GM12878 (cell line): ENCODE measurements at regions not wholly inside any gene's neighbourhood (a gene's known extent, or its start where the extent isn't known, plus 50 kb on each side); places are given as distances from the start of the nearest gene placed in this dataset.

ENCODE experiments used
- ATAC-seq: fragments of 200-7000 bp; cut with Tn5 transposase; 3 replicates; pipeline ENCODE4 v1.9.1; 2020; ENCODE audit warnings: mild to moderate bottlenecking, moderate library complexity
- BruUV-seq: library from RNA; stranded (reverse); fragments of 400-500 nt; replicated peaks from 2 replicates; lab custom pipeline; 2021; lab: Mats Ljungman, UMichigan
- CTCF ChIA-PET: fragments of 300-600 bp; sonication (Branson Sonifier 250); formaldehyde crosslinking; extraction: SDS; loops from one replicate; lab custom pipeline; 2021; ENCODE audit warnings: inconsistent platforms; lab: Yijun Ruan, JAX
- POLR2A ChIA-PET: fragments of 350-600 bp; formaldehyde crosslinking; extraction: SDS; loops from one replicate; lab custom pipeline; 2021; ENCODE audit warnings: inconsistent platforms; lab: Charles Lee
- RAD21 ChIA-PET: fragments of 300-600 bp; sonication (Branson Sonifier 250); formaldehyde crosslinking; loops from one replicate; lab custom pipeline; 2023; ENCODE audit warnings: antibody characterized with exemption; ENCODE audit not compliant: unreplicated experiment; lab: Charles Lee
- SMC1A ChIA-PET: fragments of 300-600 bp; sonication (Branson Sonifier 250); formaldehyde crosslinking; loops from one replicate; lab custom pipeline; 2023; ENCODE audit not compliant: unreplicated experiment, uncharacterized antibody; lab: Charles Lee
- DNase-seq: peaks from one replicate; pipeline ENCODE4 v3.0.0-alpha.2; 2011; ENCODE audit warnings: low read depth, low spot score
- FAIRE-seq: peaks from 3 replicates; lab custom pipeline; 2011; peaks lifted over from hg19 to GRCh38; lab: Jason Lieb, UNC
- H2AFZ ChIP-seq: 2 replicates; pipeline ENCODE4 v1.6.0; 2011; ENCODE audit warnings: low read depth, low read length, control low read depth; ENCODE audit not compliant: control insufficient read depth
- H3K27ac ChIP-seq: 2 replicates; pipeline ENCODE4 v1.5.1; 2011; ENCODE audit warnings: control low read depth; ENCODE audit not compliant: control insufficient read depth, insufficient read depth
- H3K27me3 ChIP-seq, 2 experiments: replicated peaks in 1 of 2; 2 replicates each; pipeline versions ENCODE4 v1.6.0 to v1.6.1; 2011; ENCODE audit warnings: low read length in 1 of 2; ENCODE audit not compliant: control insufficient read depth in 2 of 2, insufficient read depth in 2 of 2
- H3K36me3 ChIP-seq, 2 experiments: 2 replicates each; pipeline ENCODE4 v1.5.1; 2011; ENCODE audit warnings: low read length in 1 of 2; ENCODE audit not compliant: control insufficient read depth in 2 of 2, insufficient read depth in 2 of 2
- H3K4me1 ChIP-seq: 2 replicates; pipeline ENCODE4 v1.6.1; 2011; ENCODE audit warnings: mild to moderate bottlenecking, low read length, moderate library complexity, mixed read lengths; ENCODE audit not compliant: control insufficient read depth, insufficient read depth
- H3K4me2 ChIP-seq: 2 replicates; pipeline ENCODE4 v1.6.0; 2011; ENCODE audit warnings: control low read depth; ENCODE audit not compliant: control insufficient read depth, insufficient read depth
- H3K4me3 ChIP-seq: fragments of 200-600 bp; sonication (generic); 2 replicates; pipeline ENCODE4 v1.5.1; 2016
- H3K79me2 ChIP-seq: 2 replicates; pipeline ENCODE4 v1.6.0; 2011; ENCODE audit warnings: low read length; ENCODE audit not compliant: control insufficient read depth, insufficient read depth
- H3K9ac ChIP-seq: 2 replicates; pipeline ENCODE4 v1.8.0; 2011; ENCODE audit warnings: low read length, control low read depth, mixed read lengths; ENCODE audit not compliant: control insufficient read depth, insufficient read depth
- H3K9me3 ChIP-seq: replicated peaks from 3 replicates; pipeline ENCODE4 v1.5.1; 2011; ENCODE audit warnings: mild to moderate bottlenecking, low read length; ENCODE audit not compliant: control insufficient read depth, insufficient read depth
- H4K20me1 ChIP-seq: 2 replicates; pipeline ENCODE4 v1.6.0; 2011; ENCODE audit not compliant: control insufficient read depth, insufficient read depth
- FOXM1 ChIP-seq: IDR thresholded peaks from 2 replicates; pipeline ENCODE4 v1.6.1; 2012; ENCODE audit warnings: low read depth, mild to moderate bottlenecking, inconsistent platforms, low read length, moderate library complexity
- HDAC6 ChIP-seq: fragments of 200-600 bp; sonication (generic); IDR thresholded peaks from one replicate; pipeline ENCODE4 v1.8.0; 2017; ENCODE audit warnings: antibody characterized with exemption; ENCODE audit not compliant: unreplicated experiment
- HDGF ChIP-seq: fragments of 450-650 bp; IDR thresholded peaks from 2 replicates; pipeline ENCODE4 v1.6.1; 2016; ENCODE audit warnings: antibody characterized with exemption
- MEF2A ChIP-seq: IDR thresholded peaks from 2 replicates; pipeline ENCODE4 v1.6.1; 2011; ENCODE audit warnings: low read depth, mild to moderate bottlenecking, low read length, moderate library complexity; ENCODE audit not compliant: insufficient read depth
- NR2F1 ChIP-seq: fragments of 450-650 bp; conservative IDR thresholded peaks from 2 replicates; pipeline ENCODE4 v1.6.1; 2017; ENCODE audit warnings: mild to moderate bottlenecking
- POLR2A ChIP-seq: IDR thresholded peaks from 2 replicates; pipeline ENCODE4 v1.6.1; 2011; ENCODE audit warnings: low read depth, mild to moderate bottlenecking, low read length
- RBBP5 ChIP-seq: fragments of 200-600 bp; sonication (generic); conservative IDR thresholded peaks from 2 replicates; pipeline ENCODE4 v1.6.1; 2016
- SREBF2 ChIP-seq: IDR thresholded peaks from 2 replicates; pipeline ENCODE4 v1.6.1; 2012; ENCODE audit warnings: mild to moderate bottlenecking, low read length
- STAT1 ChIP-seq: fragments of 450-650 bp; conservative IDR thresholded peaks from 2 replicates; pipeline ENCODE4 v1.6.1; 2014; ENCODE audit warnings: antibody characterized with exemption, mild to moderate bottlenecking
- WGBS: methylation state at CpG from one replicate; pipeline ENCODE4 v1.1.6; 2016; ENCODE audit warnings: low lambda C conversion rate; ENCODE audit not compliant: insufficient replicate concordance, insufficient coverage; ENCODE audit errors: missing lambda C conversion rate; 5-methylcytosine and 5-hydroxymethylcytosine counted together
- in situ Hi-C: fragments of 300-500 bp; cut with MboI; formaldehyde crosslinking; loops from 9 replicates; pipeline ENCODE4 v1.14.3; 2018; ENCODE audit warnings: mixed read lengths
- intact Hi-C: fragments of 100-400 bp; cut with micrococcal nuclease; formaldehyde crosslinking; loops from one replicate; pipeline ENCODE4 v1.14.2; 2022; ENCODE audit not compliant: unreplicated experiment
- TF ChIP-seq, protein P1 (sequence below): fragments of 450-650 bp; IDR thresholded peaks from 2 replicates; pipeline ENCODE4 v1.6.1; 2018; ENCODE audit warnings: mild to moderate bottlenecking, low read depth, moderate library complexity; ENCODE audit not compliant: partially characterized antibody
- TF ChIP-seq, protein P2 (sequence below): fragments of 450-650 bp; IDR thresholded peaks from 2 replicates; pipeline ENCODE4 v1.6.1; 2017; ENCODE audit warnings: mild to moderate bottlenecking, moderate library complexity

DNA sequence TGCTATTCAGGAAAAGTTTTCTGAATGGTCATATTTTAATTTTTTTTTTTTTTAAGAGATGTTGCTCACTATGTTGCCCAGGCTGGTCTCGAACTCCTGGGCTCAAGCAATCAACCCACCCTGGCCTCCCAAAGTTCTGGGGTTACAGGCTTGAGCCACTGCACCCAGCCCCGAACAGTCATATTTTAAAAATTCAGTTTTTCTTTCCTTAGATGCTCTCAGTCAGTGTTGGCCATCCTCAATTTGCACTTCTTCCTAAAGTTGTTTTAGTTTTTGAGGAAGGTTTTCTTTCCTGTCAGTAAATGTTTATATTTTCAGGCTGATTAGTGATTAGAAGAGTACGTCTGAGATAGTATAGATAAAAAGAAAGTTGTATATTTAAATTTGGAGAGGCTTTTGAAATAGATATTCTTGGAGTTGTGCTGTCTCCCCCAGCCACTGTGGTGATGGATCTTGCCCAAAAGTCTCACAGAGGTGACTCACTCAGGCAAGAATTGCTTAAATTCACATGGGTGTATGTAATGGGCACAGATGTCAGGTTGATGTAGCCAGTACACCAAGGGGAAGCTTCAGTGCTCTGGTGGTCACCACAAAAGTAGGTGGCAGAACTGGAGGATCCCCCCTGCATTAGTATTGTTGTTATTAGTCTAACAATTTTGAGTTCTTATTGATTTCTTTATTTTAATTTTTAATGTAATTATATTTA, 72.2 kb upstream of the ELOVL6 start:
- ChIA-PET CTCF (interaction anchor here (0.6 to 1.1 kb wide), 2 partner anchors 14 to 56 kb away, joined by 3 to 5 read pairs; no protein-coding TSS in a partner anchor), POLR2A (no interaction called here), SMC1A (interaction anchor here (0.6 to 1.5 kb wide), 4 partner anchors 125 to 265 kb away, joined by 3 to 5 read pairs (median 4); no protein-coding TSS in a partner anchor), RAD21 (interaction anchor here (0.5 to 0.7 kb wide), 2 partner anchors 18 to 912 kb away, joined by 3 read pairs; no protein-coding TSS in a partner anchor)
- no peak overlapping the region for H3K4me3 ChIP-seq
- H2AFZ ChIP-seq: no peak overlapping the region
- TF ChIP-seq SREBF2: no peak
- TF ChIP-seq RBBP5: no peak
- FAIRE-seq (no peak), DNase-seq (no peak), ATAC-seq (no peak)
- H3K27me3 ChIP-seq: no peaks in the 10 kb centered on the region
- peaks cover 3% of the 10 kb centered on the region; the same call in 1 of the 2 replicates for H3K4me1 ChIP-seq
- no peaks in the 10 kb centered on the region for H3K36me3 ChIP-seq
- H3K9ac ChIP-seq: no peak overlapping the region
- no peaks in the 10 kb centered on the region for H3K9me3 ChIP-seq
- 35% methylated on average over 3 of the region's 3 CpGs for WGBS
- H4K20me1 ChIP-seq: no peaks in the 10 kb centered on the region
- intact Hi-C loops (no loop called here), in situ Hi-C loops (no loop called here)
- H3K4me2 ChIP-seq: no peak overlapping the region
- BruUV-seq: no TSS peak
- H3K27ac ChIP-seq: no peak overlapping the region
- H3K79me2 ChIP-seq: no peaks in the 10 kb centered on the region

DNA sequence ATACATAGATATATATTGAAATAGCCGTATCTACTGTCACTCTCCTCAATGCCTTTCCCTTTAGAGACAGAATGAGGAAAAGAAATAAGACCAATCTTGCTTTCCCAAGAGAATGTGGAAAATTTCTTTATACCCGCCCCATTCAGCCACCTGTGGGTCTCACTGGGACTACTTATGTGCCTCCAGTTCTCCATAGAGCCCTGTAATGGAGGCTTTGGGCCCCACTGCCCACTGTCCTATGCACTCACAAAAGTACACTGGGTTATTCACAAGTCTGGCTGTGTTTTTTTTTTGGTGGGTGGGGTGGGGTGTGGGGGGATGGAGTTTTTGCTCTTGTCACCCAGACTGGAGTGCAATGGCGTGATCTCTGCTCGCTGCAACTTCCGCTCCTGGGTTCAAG, 70.4 kb upstream of the ELOVL6 start:
- no peaks in the 10 kb centered on the region for H3K79me2 ChIP-seq
- no peaks in the 10 kb centered on the region for H3K27me3 ChIP-seq
- H3K9ac ChIP-seq: no peak overlapping the region
- no peak overlapping the region for H3K27ac ChIP-seq
- CTCF ChIA-PET: interaction anchor here (1.2 kb wide), 1 partner anchor 249 kb away, joined by 3 read pairs; no protein-coding TSS in a partner anchor
- no peak for ATAC-seq
- no peaks in the 10 kb centered on the region for H4K20me1 ChIP-seq
- no peak overlapping the region for H3K4me2 ChIP-seq
- SMC1A ChIA-PET: interaction anchor here (0.9 kb wide), 1 partner anchor 18 kb away, joined by 3 read pairs; no protein-coding TSS in a partner anchor
- BruUV-seq: no TSS peak
- H3K4me3 ChIP-seq: no peak overlapping the region
- no peak for DNase-seq
- in situ Hi-C loops: no loop called here
- FAIRE-seq: no peak
- intact Hi-C loops: no loop called here
- H3K4me1 ChIP-seq: peaks cover 3% of the 10 kb centered on the region; the same call in 1 of the 2 replicates
- H3K36me3 ChIP-seq: no peaks in the 10 kb centered on the region
- 97% methylated on average over 5 of the region's 5 CpGs for WGBS
- no peaks in the 10 kb centered on the region for H3K9me3 ChIP-seq
- RAD21 ChIA-PET: no interaction called here
- H2AFZ ChIP-seq: no peak overlapping the region
- POLR2A ChIA-PET: no interaction called here
- TF ChIP-seq, protein P1, sequence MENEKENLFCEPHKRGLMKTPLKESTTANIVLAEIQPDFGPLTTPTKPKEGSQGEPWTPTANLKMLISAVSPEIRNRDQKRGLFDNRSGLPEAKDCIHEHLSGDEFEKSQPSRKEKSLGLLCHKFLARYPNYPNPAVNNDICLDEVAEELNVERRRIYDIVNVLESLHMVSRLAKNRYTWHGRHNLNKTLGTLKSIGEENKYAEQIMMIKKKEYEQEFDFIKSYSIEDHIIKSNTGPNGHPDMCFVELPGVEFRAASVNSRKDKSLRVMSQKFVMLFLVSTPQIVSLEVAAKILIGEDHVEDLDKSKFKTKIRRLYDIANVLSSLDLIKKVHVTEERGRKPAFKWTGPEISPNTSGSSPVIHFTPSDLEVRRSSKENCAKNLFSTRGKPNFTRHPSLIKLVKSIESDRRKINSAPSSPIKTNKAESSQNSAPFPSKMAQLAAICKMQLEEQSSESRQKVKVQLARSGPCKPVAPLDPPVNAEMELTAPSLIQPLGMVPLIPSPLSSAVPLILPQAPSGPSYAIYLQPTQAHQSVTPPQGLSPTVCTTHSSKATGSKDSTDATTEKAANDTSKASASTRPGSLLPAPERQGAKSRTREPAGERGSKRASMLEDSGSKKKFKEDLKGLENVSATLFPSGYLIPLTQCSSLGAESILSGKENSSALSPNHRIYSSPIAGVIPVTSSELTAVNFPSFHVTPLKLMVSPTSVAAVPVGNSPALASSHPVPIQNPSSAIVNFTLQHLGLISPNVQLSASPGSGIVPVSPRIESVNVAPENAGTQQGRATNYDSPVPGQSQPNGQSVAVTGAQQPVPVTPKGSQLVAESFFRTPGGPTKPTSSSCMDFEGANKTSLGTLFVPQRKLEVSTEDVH: no peak
- no peak for TF ChIP-seq MEF2A
- TF ChIP-seq HDGF: no peak
- TF ChIP-seq, protein P2, sequence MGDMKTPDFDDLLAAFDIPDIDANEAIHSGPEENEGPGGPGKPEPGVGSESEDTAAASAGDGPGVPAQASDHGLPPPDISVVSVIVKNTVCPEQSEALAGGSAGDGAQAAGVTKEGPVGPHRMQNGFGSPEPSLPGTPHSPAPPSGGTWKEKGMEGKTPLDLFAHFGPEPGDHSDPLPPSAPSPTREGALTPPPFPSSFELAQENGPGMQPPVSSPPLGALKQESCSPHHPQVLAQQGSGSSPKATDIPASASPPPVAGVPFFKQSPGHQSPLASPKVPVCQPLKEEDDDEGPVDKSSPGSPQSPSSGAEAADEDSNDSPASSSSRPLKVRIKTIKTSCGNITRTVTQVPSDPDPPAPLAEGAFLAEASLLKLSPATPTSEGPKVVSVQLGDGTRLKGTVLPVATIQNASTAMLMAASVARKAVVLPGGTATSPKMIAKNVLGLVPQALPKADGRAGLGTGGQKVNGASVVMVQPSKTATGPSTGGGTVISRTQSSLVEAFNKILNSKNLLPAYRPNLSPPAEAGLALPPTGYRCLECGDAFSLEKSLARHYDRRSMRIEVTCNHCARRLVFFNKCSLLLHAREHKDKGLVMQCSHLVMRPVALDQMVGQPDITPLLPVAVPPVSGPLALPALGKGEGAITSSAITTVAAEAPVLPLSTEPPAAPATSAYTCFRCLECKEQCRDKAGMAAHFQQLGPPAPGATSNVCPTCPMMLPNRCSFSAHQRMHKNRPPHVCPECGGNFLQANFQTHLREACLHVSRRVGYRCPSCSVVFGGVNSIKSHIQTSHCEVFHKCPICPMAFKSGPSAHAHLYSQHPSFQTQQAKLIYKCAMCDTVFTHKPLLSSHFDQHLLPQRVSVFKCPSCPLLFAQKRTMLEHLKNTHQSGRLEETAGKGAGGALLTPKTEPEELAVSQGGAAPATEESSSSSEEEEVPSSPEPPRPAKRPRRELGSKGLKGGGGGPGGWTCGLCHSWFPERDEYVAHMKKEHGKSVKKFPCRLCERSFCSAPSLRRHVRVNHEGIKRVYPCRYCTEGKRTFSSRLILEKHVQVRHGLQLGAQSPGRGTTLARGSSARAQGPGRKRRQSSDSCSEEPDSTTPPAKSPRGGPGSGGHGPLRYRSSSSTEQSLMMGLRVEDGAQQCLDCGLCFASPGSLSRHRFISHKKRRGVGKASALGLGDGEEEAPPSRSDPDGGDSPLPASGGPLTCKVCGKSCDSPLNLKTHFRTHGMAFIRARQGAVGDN: no peak
- TF ChIP-seq HDAC6: no peak
- no peak for TF ChIP-seq POLR2A
- no peak for TF ChIP-seq STAT1
- no peak for TF ChIP-seq FOXM1
- TF ChIP-seq NR2F1: no peak
